K562 (cell line): ENCODE measurements at regions not wholly inside any gene's neighbourhood (a gene's known extent, or its start where the extent isn't known, plus 50 kb on each side); places are given as distances from the start of the nearest gene placed in this dataset.

ENCODE experiments used
- ATF7 ChIP-seq: fragments of 450-650 bp; IDR thresholded peaks from 2 replicates; pipeline ENCODE4 v1.7.1; 2014; ENCODE audit warnings: mild to moderate bottlenecking, moderate library complexity
- CTCF ChIP-seq, 3 experiments: IDR thresholded peaks in 2 of 3; conservative IDR thresholded peaks in 1 of 3; 2 replicates each; pipeline ENCODE4 v1.5.1; 2011 to 2012; ENCODE audit warnings: low read length in 3 of 3, mild to moderate bottlenecking in 3 of 3, control low read depth in 2 of 3, improper control_type of control experiment in 1 of 3, inconsistent platforms in 1 of 3, low read depth in 1 of 3, mixed read lengths in 1 of 3, moderate library complexity in 1 of 3; ENCODE audit not compliant: insufficient read depth in 2 of 3
- EGR1 ChIP-seq: fragments of 450-650 bp; conservative IDR thresholded peaks from 2 replicates; pipeline ENCODE4 v1.6.1; 2017; ENCODE audit warnings: mild to moderate bottlenecking
- LARP7 ChIP-seq: fragments of 450-650 bp; IDR thresholded peaks from 2 replicates; pipeline ENCODE4 v1.6.1; 2016
- MAX ChIP-seq: sonication (generic); formaldehyde crosslinking; IDR thresholded peaks from 2 replicates; pipeline ENCODE4 v1.9.0; 2022; ENCODE audit warnings: mild to moderate bottlenecking, missing genetic modification reagents

GRCh38 chr16:73617738-73618137 lies 569.8 kb upstream of the ZFHX3 start:
- no peak for TF ChIP-seq MAX (CRISPR knock-in tag)
- no peak for TF ChIP-seq ATF7
- TF ChIP-seq EGR1 = no peak
- TF ChIP-seq LARP7 = no peak
- TF ChIP-seq CTCF (IDR thresholded peaks at IDR 0.05 in 2 of 3, conservative IDR thresholded peaks at IDR 0.05 in 1 of 3; ENCODE audit: insufficient read depth in 2 of 3, low read depth in 1 of 3, low read length in 3 of 3) = no peak
